ENCODE measurements at regions not wholly inside any gene's neighbourhood (a gene's known extent, or its start where the extent isn't known, plus 50 kb on each side); places are given as distances from the start of the nearest gene placed in this dataset.

DNA sequence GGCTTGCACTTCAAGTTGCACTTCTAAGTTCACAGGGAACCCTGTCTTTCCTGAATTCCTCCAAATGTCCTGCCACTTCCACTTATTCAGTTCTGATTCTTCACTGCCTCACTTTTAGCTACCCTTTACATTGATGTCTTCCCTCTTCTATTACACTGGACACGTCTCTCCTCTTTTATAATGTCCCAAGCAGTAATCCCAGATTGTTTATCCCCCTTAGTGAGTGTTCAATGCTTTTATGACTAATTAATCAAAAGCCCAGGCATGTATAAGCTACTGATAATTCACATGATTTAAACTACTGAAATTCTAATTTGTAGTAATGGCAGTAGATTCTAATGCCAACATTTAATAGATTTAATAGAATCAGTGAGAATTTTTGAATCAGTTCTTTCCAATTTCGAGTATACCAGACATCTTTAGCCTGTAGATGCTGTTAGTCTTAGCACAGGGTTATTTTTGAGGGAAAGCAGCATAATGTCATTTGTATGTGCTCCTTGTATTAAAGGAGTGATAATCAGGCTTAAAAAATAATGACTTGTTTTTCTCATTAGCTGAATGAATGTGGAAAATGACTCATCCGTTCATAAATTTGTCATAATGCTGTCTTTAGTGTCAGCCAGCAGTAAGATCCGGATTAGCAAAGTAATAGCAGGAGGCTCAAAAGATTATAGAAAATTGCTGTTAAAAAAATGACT lies 703.1 kb downstream of the CENPC start:
- H3K4me2 ChIP-seq (ENCODE audit: unreplicated experiment): no peak overlapping the region
- no peaks in the 10 kb centered on the region for H3F3A ChIP-seq (ENCODE audit: insufficient read depth)
- TF ChIP-seq EZH2phosphoT487 (IDR thresholded peaks at IDR 0.05; ENCODE audit: insufficient read depth, low read depth) (no peak), EZH2 (IDR thresholded peaks at IDR 0.05; ENCODE audit: insufficient read depth, poor library complexity, severe bottlenecking) (no peak)
- H3K9me2 ChIP-seq (ENCODE audit: insufficient read depth): no peaks in the 10 kb centered on the region
- H3K4me1 ChIP-seq (ENCODE audit: insufficient read depth): no peaks in the 10 kb centered on the region
- H3K9me3 ChIP-seq (ENCODE audit: low read depth): no peaks in the 10 kb centered on the region
- no peaks in the 10 kb centered on the region for H3K27me3 ChIP-seq (replicated peaks; ENCODE audit: insufficient read depth)
- in situ Hi-C loops (cut with MboI): no loop called here
- no peak overlapping the region for H3K9ac ChIP-seq
- no peak for DNase-seq
- no peak overlapping the region for H3K27ac ChIP-seq
- no peaks in the 10 kb centered on the region for H4K20me1 ChIP-seq (ENCODE audit: insufficient read depth)
- WGBS, 2 experiments (ENCODE audit: low coverage in 1 of 2, low lambda C conversion rate in 2 of 2, missing lambda C conversion rate in 2 of 2): 1 to 3% methylated on average over 4 of the region's 4 CpGs
- no peaks in the 10 kb centered on the region for H3K79me2 ChIP-seq (ENCODE audit: insufficient read depth)
- H2AFZ ChIP-seq: no peak overlapping the region
- no peak overlapping the region for H3K4me3 ChIP-seq
- no peaks in the 10 kb centered on the region for H3K36me3 ChIP-seq (ENCODE audit: low read depth)

DNA sequence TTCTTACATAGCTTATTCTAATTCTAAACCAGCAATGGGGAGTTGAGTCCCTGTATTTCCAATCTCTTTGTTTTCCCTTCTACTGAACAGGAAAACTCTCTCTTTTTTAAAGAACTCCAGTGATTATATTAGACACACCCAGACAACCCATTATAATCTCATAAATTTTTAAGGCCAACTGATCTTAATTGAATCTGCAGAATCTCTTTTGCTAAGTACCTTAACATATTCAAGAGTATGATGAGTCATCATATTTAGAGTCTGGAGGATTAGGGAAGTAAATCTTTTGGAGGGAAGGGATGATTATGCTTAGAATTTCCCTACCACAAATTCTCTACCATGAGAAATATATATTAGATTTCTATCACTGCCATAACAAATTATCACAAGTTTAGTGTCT lies 705.1 kb downstream of the CENPC start:
- Histone ChIP-seq H3K9me3 (ENCODE audit: low read depth) (no peaks in the 10 kb centered on the region), H3K9me2 (ENCODE audit: insufficient read depth) (no peaks in the 10 kb centered on the region), H3K27me3 (replicated peaks; ENCODE audit: insufficient read depth) (no peaks in the 10 kb centered on the region), H3K27ac (no peak overlapping the region), H3K4me1 (ENCODE audit: insufficient read depth) (no peaks in the 10 kb centered on the region), H3F3A (ENCODE audit: insufficient read depth) (no peaks in the 10 kb centered on the region), H3K36me3 (ENCODE audit: low read depth) (no peaks in the 10 kb centered on the region), H4K20me1 (ENCODE audit: insufficient read depth) (no peaks in the 10 kb centered on the region), H3K4me3 (no peak overlapping the region), H3K9ac (no peak overlapping the region), H3K4me2 (ENCODE audit: unreplicated experiment) (no peak overlapping the region), H3K79me2 (ENCODE audit: insufficient read depth) (no peaks in the 10 kb centered on the region), H2AFZ (no peak overlapping the region)
- TF ChIP-seq EZH2 (IDR thresholded peaks at IDR 0.05; ENCODE audit: insufficient read depth, poor library complexity, severe bottlenecking) (no peak), EZH2phosphoT487 (IDR thresholded peaks at IDR 0.05; ENCODE audit: insufficient read depth, low read depth) (no peak)
- in situ Hi-C loops (cut with MboI): no loop called here
- DNase-seq: no peak

DNA sequence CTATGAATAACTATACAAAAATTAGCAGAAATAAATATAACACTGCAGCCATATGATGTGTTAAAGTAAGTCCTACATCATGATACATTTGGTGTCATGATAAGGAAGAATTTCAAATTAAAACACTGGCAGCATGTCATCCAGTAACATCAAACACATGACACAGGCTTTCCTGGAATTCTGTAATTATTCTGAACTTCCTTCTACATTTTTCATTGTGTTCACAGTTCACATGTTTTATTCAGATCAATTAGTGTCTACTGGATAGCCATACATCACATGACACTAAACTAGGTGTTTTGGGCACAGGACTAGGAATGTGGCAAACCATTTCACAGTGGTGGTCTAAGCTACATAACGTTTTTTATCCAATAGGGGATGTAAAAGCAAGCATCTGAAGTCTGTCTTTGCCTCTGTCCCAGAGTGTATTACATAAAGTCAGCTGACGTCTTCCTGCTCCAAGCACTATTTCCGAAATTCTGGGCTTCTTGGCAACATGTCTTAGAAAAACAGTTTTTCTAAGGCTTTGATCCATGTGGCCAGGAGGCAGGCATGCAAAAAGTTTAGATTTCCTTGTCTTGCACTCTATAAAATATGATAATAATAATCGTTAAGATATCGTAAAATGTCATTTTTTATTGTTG lies 707.9 kb downstream of the CENPC start:
- no peaks in the 10 kb centered on the region for H3K9me3 ChIP-seq (ENCODE audit: low read depth)
- DNase-seq: no peak
- H3K9ac ChIP-seq: no peak overlapping the region
- H3K4me1 ChIP-seq (ENCODE audit: insufficient read depth): no peaks in the 10 kb centered on the region
- H3K4me3 ChIP-seq: no peak overlapping the region
- WGBS, 2 experiments (ENCODE audit: low coverage in 1 of 2, low lambda C conversion rate in 2 of 2, missing lambda C conversion rate in 2 of 2): 10% methylated on average over 5 of the region's 5 CpGs
- no peak for TF ChIP-seq EZH2phosphoT487 (IDR thresholded peaks at IDR 0.05; ENCODE audit: insufficient read depth, low read depth)
- TF ChIP-seq EZH2 (IDR thresholded peaks at IDR 0.05; ENCODE audit: insufficient read depth, poor library complexity, severe bottlenecking): no peak
- H3K9me2 ChIP-seq (ENCODE audit: insufficient read depth): no peaks in the 10 kb centered on the region
- H3F3A ChIP-seq (ENCODE audit: insufficient read depth): no peaks in the 10 kb centered on the region
- H3K36me3 ChIP-seq (ENCODE audit: low read depth): no peaks in the 10 kb centered on the region
- H2AFZ ChIP-seq: no peak overlapping the region
- H3K27ac ChIP-seq: no peak overlapping the region
- in situ Hi-C loops (cut with MboI): no loop called here
- no peaks in the 10 kb centered on the region for H3K79me2 ChIP-seq (ENCODE audit: insufficient read depth)
- no peak overlapping the region for H3K4me2 ChIP-seq (ENCODE audit: unreplicated experiment)
- no peaks in the 10 kb centered on the region for H3K27me3 ChIP-seq (replicated peaks; ENCODE audit: insufficient read depth)
- no peaks in the 10 kb centered on the region for H4K20me1 ChIP-seq (ENCODE audit: insufficient read depth)

DNA sequence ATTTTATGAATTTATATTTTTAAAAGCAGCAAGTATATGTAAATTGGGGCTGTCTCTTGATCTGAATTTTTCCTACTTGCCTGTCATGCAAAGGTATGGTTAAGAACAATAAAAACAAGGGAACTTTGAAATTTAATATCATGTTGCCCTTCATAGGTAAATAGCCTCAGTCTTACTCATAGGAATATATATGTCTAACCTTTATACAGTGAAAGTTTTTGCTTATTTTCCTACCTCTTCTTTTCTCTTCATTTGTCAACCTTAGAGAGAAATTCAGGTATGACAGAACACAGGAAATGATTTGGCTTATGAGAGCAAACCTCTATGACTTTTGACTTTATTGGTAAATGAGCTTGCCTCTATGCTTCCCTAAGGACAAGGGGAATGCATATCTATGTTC lies 716.0 kb downstream of the CENPC start:
- H3K36me3 ChIP-seq (ENCODE audit: low read depth): no peaks in the 10 kb centered on the region
- H2AFZ ChIP-seq: no peak overlapping the region
- no peak overlapping the region for H3K4me3 ChIP-seq
- H3K4me2 ChIP-seq (ENCODE audit: unreplicated experiment): no peak overlapping the region
- H3K27ac ChIP-seq: no peak overlapping the region
- H3F3A ChIP-seq (ENCODE audit: insufficient read depth): no peaks in the 10 kb centered on the region
- H3K79me2 ChIP-seq (ENCODE audit: insufficient read depth): no peaks in the 10 kb centered on the region
- H3K4me1 ChIP-seq (ENCODE audit: insufficient read depth): no peaks in the 10 kb centered on the region
- no peak overlapping the region for H3K9ac ChIP-seq
- H3K27me3 ChIP-seq (replicated peaks; ENCODE audit: insufficient read depth): no peaks in the 10 kb centered on the region
- TF ChIP-seq EZH2 (IDR thresholded peaks at IDR 0.05; ENCODE audit: insufficient read depth, poor library complexity, severe bottlenecking) (no peak), EZH2phosphoT487 (IDR thresholded peaks at IDR 0.05; ENCODE audit: insufficient read depth, low read depth) (no peak)
- H3K9me2 ChIP-seq (ENCODE audit: insufficient read depth): no peaks in the 10 kb centered on the region
- no peak for DNase-seq
- in situ Hi-C loops (cut with MboI): no loop called here
- H4K20me1 ChIP-seq (ENCODE audit: insufficient read depth): no peaks in the 10 kb centered on the region
- H3K9me3 ChIP-seq (ENCODE audit: low read depth): no peaks in the 10 kb centered on the region

DNA sequence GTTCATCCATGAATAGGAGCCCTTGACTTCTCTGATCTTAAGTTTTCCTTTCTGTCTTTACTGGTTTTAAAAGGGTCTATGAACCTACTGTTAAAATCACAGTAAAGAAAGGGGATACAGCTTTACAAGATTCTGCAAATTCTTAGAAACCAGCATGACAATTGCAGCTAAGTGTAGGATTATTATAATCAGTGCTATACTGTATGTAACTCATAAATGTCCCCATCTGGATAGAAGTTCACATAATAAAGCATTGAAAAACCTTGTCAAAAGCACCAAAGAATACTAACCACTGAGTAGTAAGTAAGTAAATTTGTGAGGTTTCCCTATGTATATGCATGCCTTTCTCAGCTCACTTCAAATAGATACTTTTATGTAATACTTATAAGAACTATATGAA lies 724.6 kb downstream of the CENPC start:
- Histone ChIP-seq H3K4me3 (no peak overlapping the region), H3K27me3 (replicated peaks; ENCODE audit: insufficient read depth) (no peaks in the 10 kb centered on the region), H3F3A (ENCODE audit: insufficient read depth) (no peaks in the 10 kb centered on the region), H3K27ac (no peak overlapping the region), H3K36me3 (ENCODE audit: low read depth) (no peaks in the 10 kb centered on the region), H3K9ac (no peak overlapping the region), H3K4me2 (ENCODE audit: unreplicated experiment) (no peak overlapping the region), H4K20me1 (ENCODE audit: insufficient read depth) (no peaks in the 10 kb centered on the region), H2AFZ (no peak overlapping the region), H3K9me2 (ENCODE audit: insufficient read depth) (no peaks in the 10 kb centered on the region), H3K79me2 (ENCODE audit: insufficient read depth) (no peaks in the 10 kb centered on the region), H3K4me1 (ENCODE audit: insufficient read depth) (no peaks in the 10 kb centered on the region), H3K9me3 (ENCODE audit: low read depth) (no peaks in the 10 kb centered on the region)
- no peak for DNase-seq
- TF ChIP-seq EZH2 (IDR thresholded peaks at IDR 0.05; ENCODE audit: insufficient read depth, poor library complexity, severe bottlenecking): no peak
- no peak for TF ChIP-seq EZH2phosphoT487 (IDR thresholded peaks at IDR 0.05; ENCODE audit: insufficient read depth, low read depth)
- in situ Hi-C loops (cut with MboI): no loop called here

All from GM23248 (cell line).